ENCODE measurements at regions not wholly inside any gene's neighbourhood (a gene's known extent, or its start where the extent isn't known, plus 50 kb on each side); places are given as distances from the start of the nearest gene placed in this dataset.

DNA sequence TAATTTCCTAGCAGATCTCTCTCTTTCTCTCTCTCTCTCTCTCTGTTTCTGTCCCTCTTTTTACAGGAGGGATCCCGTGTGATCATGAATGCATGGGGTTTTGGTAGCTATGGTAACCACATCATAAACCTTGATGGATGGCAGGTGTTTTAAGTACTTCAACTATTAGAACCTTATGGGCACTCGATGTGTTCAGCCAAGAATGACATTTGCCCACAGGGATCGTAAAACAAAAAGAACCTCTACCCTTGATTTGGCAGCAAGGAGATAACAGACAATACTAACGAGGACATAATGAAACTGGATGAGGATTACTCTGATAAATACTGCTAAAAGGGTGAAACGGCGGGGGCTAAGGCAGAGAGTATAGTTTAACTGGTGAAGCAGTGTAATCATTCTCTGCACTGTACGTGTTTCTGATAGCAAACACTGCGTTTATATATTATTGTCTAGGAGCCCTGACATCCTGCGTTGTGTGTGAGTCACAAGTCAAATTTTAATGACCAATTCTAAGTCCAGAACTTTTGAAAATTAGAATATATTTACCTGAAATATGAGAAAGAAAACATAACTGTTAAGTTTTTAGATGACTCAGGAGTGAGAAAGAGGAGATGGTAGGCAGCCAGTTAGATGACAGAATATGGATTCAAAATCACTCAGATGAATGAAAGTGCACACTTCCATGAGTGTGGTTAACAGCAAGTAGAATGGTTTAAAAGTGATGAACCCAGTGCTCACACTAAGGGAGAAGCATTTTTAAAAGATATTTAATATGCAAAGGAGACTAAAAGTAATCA lies 80.3 kb downstream of the OTOL1 start:
- no peaks in the 10 kb centered on the region for H3K27me3 Mint-ChIP-seq (ENCODE audit: low read depth)
- no peaks in the 10 kb centered on the region for H3K4me1 Mint-ChIP-seq (ENCODE audit: low read depth)
- ATAC-seq, result no peak
- H3K9me3 Mint-ChIP-seq, result no peaks in the 10 kb centered on the region
- no peak for DNase-seq
- no peaks in the 10 kb centered on the region for H3K36me3 Mint-ChIP-seq (ENCODE audit: insufficient read depth)
- no peak overlapping the region for H3K4me3 Mint-ChIP-seq

DNA sequence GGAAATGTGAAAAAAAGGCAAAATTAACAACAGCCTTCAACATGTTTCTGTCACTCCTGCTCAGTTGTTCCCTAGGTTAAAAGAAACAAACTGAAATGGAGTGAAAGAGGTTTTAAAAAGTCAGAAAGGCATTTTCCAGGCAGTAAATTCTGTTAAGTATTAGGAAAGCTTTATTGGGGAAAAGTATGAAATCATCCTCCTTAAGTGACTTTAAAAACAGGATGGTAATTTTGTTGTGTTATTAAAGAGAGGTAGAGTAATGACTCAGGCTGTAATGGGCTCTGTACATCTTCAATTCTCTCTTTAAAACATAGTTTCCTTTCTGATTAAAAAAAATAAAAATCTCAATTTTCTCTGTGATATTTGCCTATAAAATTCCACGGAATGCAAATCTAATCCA lies 81.1 kb downstream of the OTOL1 start:
- Mint-ChIP-seq H3K36me3 (ENCODE audit: insufficient read depth) (no peaks in the 10 kb centered on the region), H3K27me3 (ENCODE audit: low read depth) (no peaks in the 10 kb centered on the region), H3K4me3 (no peak overlapping the region), H3K4me1 (ENCODE audit: low read depth) (no peaks in the 10 kb centered on the region), H3K9me3 (no peaks in the 10 kb centered on the region)
- no peak for DNase-seq
- ATAC-seq, result no peak

DNA sequence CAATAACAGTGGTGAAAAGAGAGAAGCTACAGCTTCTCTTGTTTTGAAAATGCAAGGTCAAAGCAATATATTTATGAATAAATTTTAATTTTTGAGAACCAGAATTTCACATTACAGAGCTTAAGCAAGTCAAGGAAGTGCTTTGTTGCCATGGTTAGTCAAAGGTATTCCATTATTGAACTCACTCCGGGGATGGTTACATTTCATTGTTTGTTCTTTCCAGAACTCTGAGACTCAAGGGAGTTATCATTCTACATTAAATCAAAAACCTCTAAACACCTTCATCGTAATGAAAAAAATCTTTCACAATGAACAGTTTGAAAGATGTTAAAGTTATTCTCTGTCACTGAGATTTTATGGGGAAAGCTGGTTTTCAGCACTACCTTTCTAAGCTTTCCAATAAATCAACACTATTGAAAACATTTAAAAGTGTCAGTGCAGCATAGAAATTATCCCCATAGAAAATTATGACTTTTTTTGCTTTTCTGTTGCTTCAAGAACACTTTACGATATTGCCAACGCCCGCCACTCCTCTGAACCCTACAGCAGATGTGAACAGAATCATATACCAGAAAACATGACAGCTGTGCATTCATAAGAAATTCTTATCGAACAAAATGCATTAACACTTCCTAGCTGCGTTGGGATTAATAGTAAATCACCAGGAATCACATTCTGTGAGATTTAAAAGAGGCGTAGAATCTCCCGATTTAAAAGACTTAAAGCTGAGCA lies 83.0 kb downstream of the OTOL1 start:
- Mint-ChIP-seq H3K4me3 (no peak overlapping the region), H3K27me3 (ENCODE audit: low read depth) (no peaks in the 10 kb centered on the region), H3K4me1 (ENCODE audit: low read depth) (no peaks in the 10 kb centered on the region), H3K36me3 (ENCODE audit: insufficient read depth) (no peaks in the 10 kb centered on the region), H3K9me3 (no peaks in the 10 kb centered on the region)
- ATAC-seq (no peak), DNase-seq (no peak)

DNA sequence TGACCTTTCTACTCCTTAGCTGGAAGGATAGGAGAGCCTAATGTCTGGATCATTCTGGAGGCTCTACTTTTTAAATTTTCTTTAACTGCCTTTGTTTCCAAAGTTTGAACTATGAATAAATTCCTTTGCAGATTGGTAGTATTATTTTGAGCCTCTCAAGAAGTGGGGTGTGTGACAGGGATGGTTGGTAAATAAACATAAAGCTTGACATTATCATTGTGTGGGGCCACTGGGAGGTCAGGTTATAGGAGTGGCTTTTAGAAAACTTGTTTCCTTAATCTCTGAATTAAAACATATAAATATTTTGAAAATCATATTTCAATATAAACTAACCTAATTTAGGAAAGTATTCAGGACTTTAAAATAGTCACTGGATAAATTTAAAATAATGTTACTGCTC lies 89.3 kb downstream of the OTOL1 start:
- H3K4me3 Mint-ChIP-seq, result no peak overlapping the region
- no peaks in the 10 kb centered on the region for H3K4me1 Mint-ChIP-seq (ENCODE audit: low read depth)
- no peaks in the 10 kb centered on the region for H3K9me3 Mint-ChIP-seq
- no peaks in the 10 kb centered on the region for H3K36me3 Mint-ChIP-seq (ENCODE audit: insufficient read depth)
- no peaks in the 10 kb centered on the region for H3K27me3 Mint-ChIP-seq (ENCODE audit: low read depth)
- ATAC-seq (no peak), DNase-seq (no peak)

DNA sequence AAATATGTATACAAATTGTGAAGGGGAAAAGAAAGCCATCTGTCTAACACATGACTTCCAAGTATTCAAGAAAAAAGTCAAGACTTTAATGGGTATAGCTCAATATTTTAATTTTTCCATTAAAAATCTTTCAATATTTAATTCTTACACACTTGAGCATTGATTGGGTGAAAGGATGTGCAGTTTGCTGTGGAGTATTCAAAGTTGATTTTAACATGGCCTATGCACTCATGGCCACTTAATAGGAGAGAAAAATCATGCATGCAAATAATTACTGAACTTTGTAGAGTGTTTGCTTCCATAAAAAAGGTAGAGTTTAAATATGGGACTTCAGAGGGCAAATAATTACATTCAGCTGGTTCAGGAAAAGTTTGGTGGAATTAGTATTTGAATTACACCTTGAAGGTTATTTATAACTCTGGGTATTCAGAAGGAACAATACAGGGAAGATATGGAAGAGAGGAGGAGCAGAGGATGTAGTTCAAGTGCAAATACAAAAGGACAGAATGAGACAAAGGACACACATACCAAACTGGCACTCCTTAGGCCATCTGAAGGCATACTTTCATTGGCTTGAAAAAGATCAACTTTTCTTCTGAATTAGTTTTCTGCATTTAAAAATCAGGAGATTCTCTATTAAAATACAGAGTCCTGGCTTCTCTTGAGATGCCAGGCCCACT lies 90.1 kb downstream of the OTOL1 start:
- no peak overlapping the region for H3K4me3 Mint-ChIP-seq
- no peaks in the 10 kb centered on the region for H3K36me3 Mint-ChIP-seq (ENCODE audit: insufficient read depth)
- no peaks in the 10 kb centered on the region for H3K4me1 Mint-ChIP-seq (ENCODE audit: low read depth)
- no peaks in the 10 kb centered on the region for H3K27me3 Mint-ChIP-seq (ENCODE audit: low read depth)
- ATAC-seq (no peak), DNase-seq (no peak)
- no peaks in the 10 kb centered on the region for H3K9me3 Mint-ChIP-seq

DNA sequence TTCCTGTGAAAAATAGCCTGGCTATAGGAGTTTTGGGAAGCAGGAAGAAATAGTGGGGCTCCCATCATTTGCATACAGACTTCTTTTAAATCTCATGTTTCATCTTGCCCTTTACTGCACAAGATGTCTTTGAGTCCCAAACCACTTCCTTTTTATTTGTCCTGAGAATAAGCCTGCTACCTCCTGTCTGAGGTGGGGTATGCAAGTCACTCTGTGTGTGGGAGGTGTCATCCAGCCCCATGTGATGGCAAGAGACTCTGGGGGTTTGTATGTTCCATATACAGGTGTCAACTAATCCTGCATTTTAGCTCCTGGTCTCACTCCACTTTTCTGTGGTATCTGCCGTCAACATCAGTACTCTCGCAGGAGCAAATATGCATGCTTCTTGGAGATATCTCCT lies 102.0 kb downstream of the OTOL1 start:
- Mint-ChIP-seq H3K27me3 (ENCODE audit: low read depth) (no peaks in the 10 kb centered on the region), H3K4me3 (no peak overlapping the region), H3K4me1 (ENCODE audit: low read depth) (no peaks in the 10 kb centered on the region), H3K9me3 (no peaks in the 10 kb centered on the region), H3K36me3 (ENCODE audit: insufficient read depth) (no peaks in the 10 kb centered on the region)
- DNase-seq, result no peak
- no peak for ATAC-seq

DNA sequence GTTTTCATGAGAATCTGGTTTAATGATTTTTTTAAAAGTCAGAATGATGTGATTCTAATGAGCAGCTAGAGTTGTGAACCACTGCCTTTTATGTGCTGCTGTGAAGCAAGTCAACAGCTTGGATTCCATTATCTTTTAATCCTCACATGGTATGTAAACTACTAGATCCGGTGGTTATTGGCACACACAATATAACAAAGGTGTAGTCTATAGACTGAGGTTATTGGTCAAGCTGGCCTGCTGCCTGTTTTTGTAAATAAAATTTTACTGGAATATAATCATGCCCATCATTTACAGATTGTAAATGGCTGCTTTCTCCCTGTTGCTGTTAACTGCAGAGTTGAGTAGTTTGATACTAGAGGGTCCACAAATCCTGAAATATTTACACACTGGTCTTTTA lies 103.1 kb downstream of the OTOL1 start:
- H3K27me3 Mint-ChIP-seq (ENCODE audit: low read depth), result no peaks in the 10 kb centered on the region
- H3K9me3 Mint-ChIP-seq, result no peaks in the 10 kb centered on the region
- H3K4me1 Mint-ChIP-seq (ENCODE audit: low read depth), result no peaks in the 10 kb centered on the region
- DNase-seq (no peak), ATAC-seq (no peak)
- H3K4me3 Mint-ChIP-seq, result no peak overlapping the region
- no peaks in the 10 kb centered on the region for H3K36me3 Mint-ChIP-seq (ENCODE audit: insufficient read depth)

DNA sequence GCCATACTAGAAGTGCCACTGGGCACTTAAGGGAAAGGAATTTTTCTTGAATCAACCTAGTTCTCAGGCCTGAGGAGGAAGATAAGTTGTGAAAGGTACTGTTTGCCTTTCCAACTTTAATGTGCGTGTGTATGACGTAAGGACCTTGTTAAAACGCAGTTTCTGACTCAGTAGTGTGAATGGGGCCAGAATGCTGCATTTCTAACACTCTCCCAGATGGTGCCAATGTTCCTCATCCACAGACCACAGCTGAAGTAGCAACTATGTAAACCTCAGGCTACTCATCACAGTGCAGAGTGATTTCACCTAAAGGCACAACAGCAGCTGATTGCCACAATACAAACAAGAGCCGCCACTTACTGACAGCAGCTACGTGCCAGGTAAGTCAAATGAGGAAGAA lies 103.6 kb downstream of the OTOL1 start:
- ATAC-seq (no peak), DNase-seq (no peak)
- Mint-ChIP-seq H3K9me3 (no peaks in the 10 kb centered on the region), H3K4me3 (no peak overlapping the region), H3K4me1 (ENCODE audit: low read depth) (no peaks in the 10 kb centered on the region), H3K27me3 (ENCODE audit: low read depth) (no peaks in the 10 kb centered on the region), H3K36me3 (ENCODE audit: insufficient read depth) (no peaks in the 10 kb centered on the region)

DNA sequence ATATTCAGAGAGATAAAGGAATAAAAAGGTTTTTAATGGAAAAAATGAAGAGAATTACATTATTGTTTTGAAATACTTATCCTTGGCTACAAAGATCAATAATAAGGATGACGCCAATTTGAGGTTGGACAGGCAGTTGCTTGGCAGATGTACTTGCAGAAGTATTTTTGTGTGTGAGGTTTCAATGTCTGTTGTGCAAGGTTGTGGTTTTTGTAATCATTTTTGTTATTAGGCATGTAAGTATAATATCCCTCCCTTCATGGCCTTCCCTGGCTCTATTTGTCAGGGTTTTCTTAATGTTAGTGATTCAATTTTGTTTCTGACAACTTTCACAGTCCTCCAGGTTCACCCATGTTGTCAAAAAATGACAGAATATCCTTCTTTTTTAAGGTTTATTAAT lies 105.9 kb downstream of the OTOL1 start:
- H3K4me1 Mint-ChIP-seq (ENCODE audit: low read depth), result no peaks in the 10 kb centered on the region
- H3K27me3 Mint-ChIP-seq (ENCODE audit: low read depth), result no peaks in the 10 kb centered on the region
- H3K4me3 Mint-ChIP-seq, result no peak overlapping the region
- no peaks in the 10 kb centered on the region for H3K9me3 Mint-ChIP-seq
- no peak for DNase-seq
- no peak for ATAC-seq
- no peaks in the 10 kb centered on the region for H3K36me3 Mint-ChIP-seq (ENCODE audit: insufficient read depth)

DNA sequence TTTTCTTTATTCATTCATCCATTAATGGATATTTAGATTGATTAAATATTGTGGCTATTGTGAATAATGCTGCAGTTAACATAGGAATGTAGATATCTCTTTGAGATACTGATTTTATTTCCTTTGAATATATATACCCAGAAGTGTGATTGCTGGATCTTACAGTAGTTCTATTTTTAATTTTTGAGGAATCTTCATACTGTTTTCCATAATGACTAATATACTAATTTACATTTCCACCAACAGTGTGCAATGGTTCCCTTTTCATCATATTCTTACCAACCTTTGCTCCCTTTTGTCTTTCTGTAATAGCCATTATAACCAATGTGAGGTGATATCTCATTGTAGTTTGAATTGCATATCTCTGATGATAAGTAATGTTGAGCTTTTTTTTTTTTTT lies 106.3 kb downstream of the OTOL1 start:
- Mint-ChIP-seq H3K4me3 (no peak overlapping the region), H3K4me1 (ENCODE audit: low read depth) (no peaks in the 10 kb centered on the region), H3K9me3 (no peaks in the 10 kb centered on the region), H3K36me3 (ENCODE audit: insufficient read depth) (no peaks in the 10 kb centered on the region), H3K27me3 (ENCODE audit: low read depth) (no peaks in the 10 kb centered on the region)
- ATAC-seq, result no peak
- DNase-seq, result no peak

DNA sequence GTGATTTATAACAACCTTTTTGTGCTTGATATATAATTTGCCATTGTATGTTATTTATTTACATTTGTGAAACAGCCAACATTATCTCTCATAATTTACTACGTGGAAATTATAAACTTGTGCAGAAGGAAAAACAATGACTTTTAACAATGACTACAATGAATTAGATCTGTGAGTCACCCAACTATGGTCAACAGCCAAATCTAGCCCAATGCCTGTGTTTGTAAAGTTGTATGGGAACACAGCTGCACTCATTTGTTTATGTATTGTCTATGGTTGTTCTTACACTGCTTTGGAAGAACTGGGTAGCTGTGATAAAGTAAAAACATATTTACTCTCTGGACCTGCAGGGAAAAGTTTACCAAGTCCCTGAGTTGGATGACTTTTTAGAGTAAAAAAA lies 110.4 kb downstream of the OTOL1 start:
- Mint-ChIP-seq H3K4me3 (no peak overlapping the region), H3K9me3 (peaks cover 11% of the 10 kb centered on the region), H3K4me1 (ENCODE audit: low read depth) (no peaks in the 10 kb centered on the region), H3K27me3 (ENCODE audit: low read depth) (no peaks in the 10 kb centered on the region), H3K36me3 (ENCODE audit: insufficient read depth) (no peaks in the 10 kb centered on the region)
- ATAC-seq, result no peak
- no peak for DNase-seq

DNA sequence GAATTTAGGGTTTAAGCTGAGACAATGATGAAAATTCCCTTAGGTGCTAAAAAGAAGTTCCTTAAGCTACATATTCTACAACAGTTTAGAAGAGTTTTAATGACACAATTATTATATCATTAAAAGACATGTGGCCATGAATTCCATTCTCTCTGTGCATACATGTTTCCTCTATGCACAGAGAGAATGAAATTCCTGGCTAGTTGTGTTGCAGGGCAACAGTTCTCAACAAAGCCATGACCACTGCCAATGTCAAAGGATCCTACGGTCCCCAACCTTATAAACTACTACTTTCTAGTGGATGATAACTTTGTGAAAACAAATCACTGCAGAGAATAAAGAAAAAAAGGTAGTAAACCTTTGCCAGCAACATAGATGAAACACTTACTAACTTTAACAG lies 122.7 kb downstream of the OTOL1 start:
- DNase-seq, result no peak
- peaks cover 10% of the 10 kb centered on the region for H3K9me3 Mint-ChIP-seq

DNA sequence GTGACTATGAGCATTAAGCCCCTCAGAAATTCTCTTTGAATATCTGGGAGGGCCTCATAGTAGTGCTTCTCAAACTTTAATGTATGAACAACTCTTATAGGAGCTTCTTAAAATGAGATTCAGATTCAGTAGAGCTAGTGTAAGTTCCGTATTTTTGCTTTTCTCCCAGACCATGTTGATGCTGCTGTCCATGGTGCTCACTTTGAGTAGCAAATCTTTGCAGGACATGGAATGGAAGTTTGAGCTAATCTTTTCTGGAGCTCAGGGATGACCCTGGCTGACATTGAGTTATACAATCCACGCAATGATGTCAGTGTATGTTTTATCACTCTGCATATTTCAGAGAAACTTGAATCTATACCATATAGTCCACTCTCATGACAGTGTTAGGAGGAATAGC lies 134.2 kb downstream of the OTOL1 start:
- Mint-ChIP-seq H3K4me3 (no peak overlapping the region), H3K36me3 (ENCODE audit: insufficient read depth) (no peaks in the 10 kb centered on the region), H3K4me1 (ENCODE audit: low read depth) (no peaks in the 10 kb centered on the region), H3K9me3 (peaks cover 18% of the 10 kb centered on the region), H3K27me3 (ENCODE audit: low read depth) (no peaks in the 10 kb centered on the region)
- ATAC-seq (no peak), DNase-seq (no peak)

More for the DNA sequence above, 122.7 kb downstream of the OTOL1 start:
- Mint-ChIP-seq H3K4me1 (ENCODE audit: low read depth) (no peaks in the 10 kb centered on the region), H3K36me3 (ENCODE audit: insufficient read depth) (no peaks in the 10 kb centered on the region), H3K27me3 (ENCODE audit: low read depth) (no peaks in the 10 kb centered on the region), H3K4me3 (no peak overlapping the region)
- no peak for ATAC-seq

DNA sequence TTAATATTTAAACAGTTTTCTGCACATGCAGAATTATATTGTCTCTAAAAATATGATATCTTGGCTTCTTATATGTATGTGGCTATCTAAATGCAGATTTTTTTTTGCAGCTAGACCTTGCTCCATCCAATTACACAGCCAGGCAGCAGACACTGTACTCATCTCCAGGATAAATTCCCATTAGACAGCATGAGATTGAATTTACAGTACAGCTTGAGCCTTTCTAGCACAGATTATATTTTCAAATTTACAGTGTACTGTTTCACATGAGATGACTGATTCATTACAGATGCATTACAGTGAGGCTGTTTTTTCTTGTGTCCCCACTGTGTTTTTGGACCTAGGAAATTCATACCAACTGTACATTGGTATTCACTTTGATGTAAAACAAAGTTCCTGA lies 134.9 kb downstream of the OTOL1 start:
- ATAC-seq, result no peak
- Mint-ChIP-seq H3K27me3 (ENCODE audit: low read depth) (no peaks in the 10 kb centered on the region), H3K9me3 (peaks cover 20% of the 10 kb centered on the region), H3K36me3 (ENCODE audit: insufficient read depth) (no peaks in the 10 kb centered on the region), H3K4me3 (no peak overlapping the region), H3K4me1 (ENCODE audit: low read depth) (no peaks in the 10 kb centered on the region)
- DNase-seq, result no peak

DNA sequence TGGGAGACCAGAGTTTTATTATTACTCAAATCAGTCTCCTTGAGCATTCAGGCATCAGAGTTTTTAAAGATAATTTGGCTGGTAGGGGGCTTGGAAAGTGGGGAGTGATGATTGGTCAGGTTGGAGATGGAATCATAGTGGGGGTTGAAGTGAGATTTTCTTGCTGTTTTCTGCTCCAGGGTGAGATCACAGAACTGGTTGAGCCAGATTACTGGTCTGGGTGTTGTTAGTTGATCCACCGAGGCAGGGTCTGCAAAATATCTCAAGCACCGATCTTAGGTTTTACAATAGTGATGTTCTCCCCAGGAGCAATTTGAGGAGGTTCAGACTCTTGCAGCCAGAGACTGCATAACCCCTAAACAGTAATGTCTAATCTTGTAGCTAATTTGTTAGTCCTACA lies 141.0 kb downstream of the OTOL1 start:
- Mint-ChIP-seq H3K4me3 (no peak overlapping the region), H3K4me1 (ENCODE audit: low read depth) (no peaks in the 10 kb centered on the region), H3K27me3 (ENCODE audit: low read depth) (no peaks in the 10 kb centered on the region), H3K9me3 (peaks cover 6% of the 10 kb centered on the region), H3K36me3 (ENCODE audit: insufficient read depth) (no peaks in the 10 kb centered on the region)
- ATAC-seq (no peak), DNase-seq (no peak)

Measured in activated T-cell treated with anti-CD3 and anti-CD28 coated beads, Interleukin-2, amount 50 U/mL, for 4 hours (primary cell).